ENCODE measurements at regions not wholly inside any gene's neighbourhood (a gene's known extent, or its start where the extent isn't known, plus 50 kb on each side); places are given as distances from the start of the nearest gene placed in this dataset.

- no peak for DNase-seq (ENCODE audit: low spot score)
- WGBS (ENCODE audit: low lambda C conversion rate, missing lambda C conversion rate) = 43% methylated on average over 5 of the region's 5 CpGs
- no peaks in the 10 kb centered on the region for H3K79me2 ChIP-seq
- TF ChIP-seq EZH2 (IDR thresholded peaks at IDR 0.05; ENCODE audit: borderline replicate concordance) (no peak), EZH2phosphoT487 (IDR thresholded peaks at IDR 0.05; ENCODE audit: low read depth, severe bottlenecking, unreplicated experiment) (no peak)
- TF ChIP-seq, protein P1, sequence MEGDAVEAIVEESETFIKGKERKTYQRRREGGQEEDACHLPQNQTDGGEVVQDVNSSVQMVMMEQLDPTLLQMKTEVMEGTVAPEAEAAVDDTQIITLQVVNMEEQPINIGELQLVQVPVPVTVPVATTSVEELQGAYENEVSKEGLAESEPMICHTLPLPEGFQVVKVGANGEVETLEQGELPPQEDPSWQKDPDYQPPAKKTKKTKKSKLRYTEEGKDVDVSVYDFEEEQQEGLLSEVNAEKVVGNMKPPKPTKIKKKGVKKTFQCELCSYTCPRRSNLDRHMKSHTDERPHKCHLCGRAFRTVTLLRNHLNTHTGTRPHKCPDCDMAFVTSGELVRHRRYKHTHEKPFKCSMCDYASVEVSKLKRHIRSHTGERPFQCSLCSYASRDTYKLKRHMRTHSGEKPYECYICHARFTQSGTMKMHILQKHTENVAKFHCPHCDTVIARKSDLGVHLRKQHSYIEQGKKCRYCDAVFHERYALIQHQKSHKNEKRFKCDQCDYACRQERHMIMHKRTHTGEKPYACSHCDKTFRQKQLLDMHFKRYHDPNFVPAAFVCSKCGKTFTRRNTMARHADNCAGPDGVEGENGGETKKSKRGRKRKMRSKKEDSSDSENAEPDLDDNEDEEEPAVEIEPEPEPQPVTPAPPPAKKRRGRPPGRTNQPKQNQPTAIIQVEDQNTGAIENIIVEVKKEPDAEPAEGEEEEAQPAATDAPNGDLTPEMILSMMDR (IDR thresholded peaks at IDR 0.05; ENCODE audit: poor library complexity) = no peak
- H3K9me2 ChIP-seq (replicated peaks; ENCODE audit: insufficient read depth) = no peaks in the 10 kb centered on the region
- H3K9me3 ChIP-seq (ENCODE audit: low read depth) = no peaks in the 10 kb centered on the region
- no peaks in the 10 kb centered on the region for H3K27me3 ChIP-seq
- H3K27ac ChIP-seq = peak overlapping the region; percentile 47
- H3K4me2 ChIP-seq = peak overlapping the region; percentile 42
- no peaks in the 10 kb centered on the region for H4K20me1 ChIP-seq (ENCODE audit: insufficient read depth, poor library complexity, severe bottlenecking)
- H3K4me1 ChIP-seq (ENCODE audit: insufficient read depth) = peaks cover 48% of the 10 kb centered on the region
- H2AFZ ChIP-seq = no peak overlapping the region
- H3K36me3 ChIP-seq (replicated peaks; ENCODE audit: insufficient read depth, low read depth) = no peaks in the 10 kb centered on the region
- no peak overlapping the region for H3K4me3 ChIP-seq
Measured at GRCh38 chr2:236714080-236714479, 144.5 kb downstream of the ACKR3 start.

DNA sequence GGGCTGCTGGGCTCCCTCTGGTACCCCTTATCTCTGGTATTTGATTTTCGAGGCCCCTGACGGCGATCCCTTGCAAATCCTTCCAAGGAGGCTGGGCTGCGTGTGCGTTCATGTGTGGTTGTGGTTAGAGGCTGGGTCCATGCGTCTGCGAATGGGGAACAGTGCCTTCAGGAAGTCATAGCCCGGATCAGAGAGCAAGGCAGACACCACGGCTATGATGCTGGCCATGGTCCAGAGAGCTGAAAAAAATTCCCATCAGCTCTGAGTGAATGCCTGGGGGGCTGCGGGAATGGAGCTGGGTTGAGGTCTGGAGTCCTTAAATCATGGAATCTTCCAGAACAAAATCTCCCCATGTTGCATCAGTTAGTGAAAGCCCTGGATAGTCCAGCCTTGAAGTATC lies 145.5 kb downstream of the ACKR3 start:
- peak; percentile 55 for DNase-seq (ENCODE audit: low spot score)
- Histone ChIP-seq H3K9me3 (ENCODE audit: low read depth) (no peaks in the 10 kb centered on the region), H4K20me1 (ENCODE audit: insufficient read depth, poor library complexity, severe bottlenecking) (no peaks in the 10 kb centered on the region), H3K27ac (peak overlapping the region; percentile 47), H3K4me1 (ENCODE audit: insufficient read depth) (peaks cover 48% of the 10 kb centered on the region), H3K36me3 (replicated peaks; ENCODE audit: insufficient read depth, low read depth) (no peaks in the 10 kb centered on the region), H3K27me3 (no peaks in the 10 kb centered on the region), H2AFZ (no peak overlapping the region), H3K4me3 (no peak overlapping the region), H3K4me2 (peak overlapping the region; percentile 42), H3K9me2 (replicated peaks; ENCODE audit: insufficient read depth) (no peaks in the 10 kb centered on the region), H3K79me2 (no peaks in the 10 kb centered on the region)
- TF ChIP-seq, protein P1 (IDR thresholded peaks at IDR 0.05; ENCODE audit: poor library complexity) = no peak
- TF ChIP-seq EZH2 (IDR thresholded peaks at IDR 0.05; ENCODE audit: borderline replicate concordance) (no peak), EZH2phosphoT487 (IDR thresholded peaks at IDR 0.05; ENCODE audit: low read depth, severe bottlenecking, unreplicated experiment) (no peak)
- 37% methylated on average over 10 of the region's 10 CpGs for WGBS (ENCODE audit: low lambda C conversion rate, missing lambda C conversion rate)

DNA sequence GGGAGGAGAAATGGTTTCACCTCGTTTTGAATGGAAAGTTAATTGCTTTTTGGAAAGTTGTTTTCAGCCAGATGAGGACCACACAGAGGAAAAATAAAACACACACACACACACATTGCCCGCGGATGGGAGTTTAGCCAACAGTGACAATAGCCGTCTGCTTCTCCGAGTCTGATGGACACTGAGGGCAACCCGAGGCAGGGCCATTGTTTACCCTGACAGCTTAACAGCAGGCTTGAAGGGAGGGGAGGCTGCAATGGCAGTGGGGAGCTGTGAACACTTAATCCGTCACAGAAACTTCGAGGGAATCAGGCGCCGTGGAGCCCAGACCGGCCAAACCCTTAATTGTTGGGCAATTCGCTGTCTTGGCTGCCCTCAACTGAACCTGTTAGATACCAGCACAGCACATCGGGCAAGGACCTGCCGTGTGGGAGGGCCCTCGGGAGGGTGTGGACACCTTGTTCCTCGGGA lies 145.9 kb downstream of the ACKR3 start:
- Histone ChIP-seq H3K27ac (peak overlapping the region; percentile 47), H3K4me1 (ENCODE audit: insufficient read depth) (peaks cover 48% of the 10 kb centered on the region), H3K9me3 (ENCODE audit: low read depth) (no peaks in the 10 kb centered on the region), H3K36me3 (replicated peaks; ENCODE audit: insufficient read depth, low read depth) (no peaks in the 10 kb centered on the region), H4K20me1 (ENCODE audit: insufficient read depth, poor library complexity, severe bottlenecking) (no peaks in the 10 kb centered on the region), H2AFZ (no peak overlapping the region), H3K9me2 (replicated peaks; ENCODE audit: insufficient read depth) (no peaks in the 10 kb centered on the region), H3K4me3 (no peak overlapping the region), H3K79me2 (no peaks in the 10 kb centered on the region), H3K4me2 (peak overlapping the region; percentile 12), H3K27me3 (no peaks in the 10 kb centered on the region)
- WGBS (ENCODE audit: low lambda C conversion rate, missing lambda C conversion rate) = 26% methylated on average over 16 of the region's 16 CpGs
- TF ChIP-seq EZH2 (IDR thresholded peaks at IDR 0.05; ENCODE audit: borderline replicate concordance) = no peak
- peak; percentile 69 for DNase-seq (ENCODE audit: low spot score)

DNA sequence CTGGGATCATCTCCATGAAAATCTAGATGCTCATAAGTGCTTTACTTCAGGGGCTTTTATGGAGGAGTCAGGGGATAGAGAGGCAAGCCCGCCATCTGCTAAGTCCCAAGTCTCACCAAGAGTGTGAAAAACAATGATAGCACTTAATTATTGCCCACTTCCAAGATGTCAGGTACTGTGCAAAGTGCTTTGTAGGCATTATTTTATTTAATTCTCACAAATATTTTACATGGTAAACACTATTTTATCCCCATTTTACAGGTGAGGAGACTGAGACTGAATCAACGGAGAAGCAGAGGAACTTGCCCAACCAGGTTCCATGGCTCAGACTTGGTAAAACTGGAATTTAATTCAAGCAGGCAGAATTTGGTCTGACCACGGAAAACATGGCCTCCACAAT lies 147.5 kb downstream of the ACKR3 start:
- peaks cover 46% of the 10 kb centered on the region for H3K4me1 ChIP-seq (ENCODE audit: insufficient read depth)
- DNase-seq (ENCODE audit: low spot score) = no peak
- no peaks in the 10 kb centered on the region for H4K20me1 ChIP-seq (ENCODE audit: insufficient read depth, poor library complexity, severe bottlenecking)
- no peaks in the 10 kb centered on the region for H3K9me3 ChIP-seq (ENCODE audit: low read depth)
- H3K36me3 ChIP-seq (replicated peaks; ENCODE audit: insufficient read depth, low read depth) = no peaks in the 10 kb centered on the region
- no peaks in the 10 kb centered on the region for H3K27me3 ChIP-seq
- no peaks in the 10 kb centered on the region for H3K9me2 ChIP-seq (replicated peaks; ENCODE audit: insufficient read depth)
- H3K27ac ChIP-seq = no peak overlapping the region
- no peak overlapping the region for H3K4me3 ChIP-seq
- no peak overlapping the region for H3K4me2 ChIP-seq
- H2AFZ ChIP-seq = no peak overlapping the region
- no peaks in the 10 kb centered on the region for H3K79me2 ChIP-seq
- TF ChIP-seq EZH2 (IDR thresholded peaks at IDR 0.05; ENCODE audit: borderline replicate concordance) = no peak
- TF ChIP-seq, protein P1 (IDR thresholded peaks at IDR 0.05; ENCODE audit: poor library complexity) = no peak
- TF ChIP-seq EZH2phosphoT487 (IDR thresholded peaks at IDR 0.05; ENCODE audit: low read depth, severe bottlenecking, unreplicated experiment) = no peak
- WGBS (ENCODE audit: low lambda C conversion rate, missing lambda C conversion rate) = 98% methylated on average over 3 of the region's 3 CpGs
